SU-DHL-6 (cell line): ENCODE measurements at regions not wholly inside any gene's neighbourhood (a gene's known extent, or its start where the extent isn't known, plus 50 kb on each side); places are given as distances from the start of the nearest gene placed in this dataset.

ENCODE experiments used
- EZH2phosphoT487 ChIP-seq: fragments of 200-600 bp; sonication (generic), shearing (Covaris generic); conservative IDR thresholded peaks from 2 replicates; pipeline ENCODE4 v1.6.1; 2018; ENCODE audit warnings: mild to moderate bottlenecking, antibody characterized with exemption, low read length, moderate library complexity, mixed read lengths
- TF ChIP-seq, protein P1 (sequence below): fragments of 200-600 bp; sonication (generic); IDR thresholded peaks from one replicate; pipeline ENCODE4 v1.5.1; 2017; ENCODE audit warnings: antibody characterized with exemption, mild to moderate bottlenecking, low read length, moderate library complexity; ENCODE audit not compliant: insufficient read depth, poor library complexity, severe bottlenecking

- TF ChIP-seq, protein P1, sequence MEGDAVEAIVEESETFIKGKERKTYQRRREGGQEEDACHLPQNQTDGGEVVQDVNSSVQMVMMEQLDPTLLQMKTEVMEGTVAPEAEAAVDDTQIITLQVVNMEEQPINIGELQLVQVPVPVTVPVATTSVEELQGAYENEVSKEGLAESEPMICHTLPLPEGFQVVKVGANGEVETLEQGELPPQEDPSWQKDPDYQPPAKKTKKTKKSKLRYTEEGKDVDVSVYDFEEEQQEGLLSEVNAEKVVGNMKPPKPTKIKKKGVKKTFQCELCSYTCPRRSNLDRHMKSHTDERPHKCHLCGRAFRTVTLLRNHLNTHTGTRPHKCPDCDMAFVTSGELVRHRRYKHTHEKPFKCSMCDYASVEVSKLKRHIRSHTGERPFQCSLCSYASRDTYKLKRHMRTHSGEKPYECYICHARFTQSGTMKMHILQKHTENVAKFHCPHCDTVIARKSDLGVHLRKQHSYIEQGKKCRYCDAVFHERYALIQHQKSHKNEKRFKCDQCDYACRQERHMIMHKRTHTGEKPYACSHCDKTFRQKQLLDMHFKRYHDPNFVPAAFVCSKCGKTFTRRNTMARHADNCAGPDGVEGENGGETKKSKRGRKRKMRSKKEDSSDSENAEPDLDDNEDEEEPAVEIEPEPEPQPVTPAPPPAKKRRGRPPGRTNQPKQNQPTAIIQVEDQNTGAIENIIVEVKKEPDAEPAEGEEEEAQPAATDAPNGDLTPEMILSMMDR = no peak
- no peak for TF ChIP-seq EZH2phosphoT487
These were observed 61.7 kb downstream of the HDGFL1 start for GRCh38 chr6:22631091-22631490.
